GM19238 (cell line): ENCODE measurements at regions not wholly inside any gene's neighbourhood (a gene's known extent, or its start where the extent isn't known, plus 50 kb on each side); places are given as distances from the start of the nearest gene placed in this dataset.
A peak's percentile ranks its signal among the peaks of the same experiment; 100 is the strongest.

ENCODE experiments used
- DNase-seq: peaks from one replicate; pipeline ENCODE4 v3.0.0; 2011; ENCODE audit warnings: low spot score; ENCODE audit not compliant: insufficient read length

DNA sequence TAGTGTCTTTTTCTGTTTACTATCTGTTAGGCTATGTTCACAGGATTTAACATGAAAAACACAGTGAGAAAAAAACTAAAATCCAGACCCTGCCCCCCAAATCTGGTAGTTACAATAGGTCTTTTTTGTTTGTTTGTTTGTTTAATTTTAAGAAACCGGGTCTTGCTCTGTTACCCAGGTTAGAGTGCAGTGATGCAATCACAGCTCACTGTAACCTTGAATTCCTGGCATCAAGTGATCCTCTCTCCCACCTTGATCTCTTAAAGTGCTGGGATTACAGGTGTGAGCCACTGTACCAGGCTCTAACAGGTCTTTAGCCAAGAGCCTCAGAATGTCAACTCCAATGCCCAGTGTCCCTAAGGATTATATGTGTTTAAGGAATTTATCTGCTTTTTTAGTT lies 88.0 kb upstream of the GOLIM4 start:
- no peak for DNase-seq

DNA sequence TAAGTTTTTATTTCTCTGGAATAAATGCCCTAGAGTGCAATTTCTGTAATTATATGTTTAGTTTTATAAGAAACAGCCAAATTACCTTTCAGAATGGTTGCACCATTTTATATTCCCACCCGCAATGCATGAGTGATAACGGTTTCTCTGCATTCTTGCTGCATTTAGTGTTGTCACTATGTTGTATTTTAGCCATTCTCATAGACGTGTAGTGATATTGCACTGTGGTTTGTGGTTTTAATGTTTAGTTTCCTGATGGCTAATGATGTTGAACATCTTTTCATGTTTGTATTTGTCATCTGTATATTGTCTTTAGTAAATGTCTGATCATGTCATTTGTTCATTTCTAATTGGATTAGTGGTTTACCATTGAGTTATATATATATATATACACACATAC lies 73.0 kb upstream of the GOLIM4 start:
- no peak for DNase-seq

DNA sequence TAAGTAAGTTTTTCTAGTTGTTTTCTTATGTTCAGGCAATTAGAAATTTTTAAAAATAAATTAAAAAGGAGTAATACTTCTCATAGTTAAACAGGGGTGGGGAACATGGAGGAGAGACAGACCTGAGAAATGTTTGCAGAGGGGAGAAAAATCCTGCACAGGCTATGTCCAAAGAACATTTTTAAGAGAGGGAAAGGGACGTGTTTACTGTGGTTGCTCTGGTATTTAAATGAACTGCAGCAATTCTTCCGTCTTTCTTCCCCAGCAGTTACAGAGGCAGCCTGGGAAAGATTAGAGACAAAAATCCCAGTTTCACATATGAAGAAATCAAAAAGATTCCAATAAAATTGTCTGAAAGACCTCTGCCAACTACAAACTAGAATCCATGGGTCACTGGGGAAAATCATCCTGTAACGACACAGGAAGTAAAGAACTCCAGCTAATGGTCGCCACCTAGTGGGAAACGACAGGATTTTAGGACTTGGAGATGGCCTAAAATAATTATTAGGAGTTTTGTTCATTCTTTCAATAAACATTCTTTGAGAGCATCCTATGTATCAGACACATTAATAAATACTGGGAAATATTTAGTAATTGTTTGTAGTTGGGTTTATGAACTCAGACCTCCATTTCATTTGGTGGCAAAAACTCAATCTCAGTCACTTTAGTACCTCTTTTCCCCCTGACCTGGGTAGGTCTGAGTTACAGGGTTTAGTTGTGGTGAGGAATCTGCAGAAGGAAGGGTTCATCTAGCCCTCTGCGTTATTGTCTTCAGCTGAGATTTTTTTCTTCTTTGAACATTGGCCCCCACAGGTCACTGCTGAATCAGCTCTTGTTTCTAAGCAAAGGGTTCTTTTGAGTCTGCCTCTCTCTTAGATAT lies 69.9 kb upstream of the GOLIM4 start:
- peak; percentile 21 for DNase-seq

DNA sequence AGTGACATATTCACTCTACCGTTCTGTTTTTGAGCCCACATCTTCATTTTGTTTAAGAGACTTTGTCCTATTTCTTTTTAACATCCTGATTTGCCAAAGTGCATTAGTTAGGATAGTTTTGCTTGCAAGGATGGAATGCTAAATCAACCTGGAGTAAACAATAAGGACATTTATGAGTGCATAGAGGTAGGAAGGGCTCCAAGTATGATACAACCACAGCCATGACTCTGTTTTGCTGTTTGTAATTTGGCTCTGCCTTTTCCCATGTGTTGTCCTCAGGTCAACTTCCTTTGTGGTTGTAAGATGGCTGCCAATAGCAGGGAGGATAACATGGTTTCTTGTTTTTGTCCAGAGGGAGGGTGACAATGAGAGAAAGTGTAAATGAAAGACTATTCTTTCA lies 66.4 kb upstream of the GOLIM4 start:
- DNase-seq = no peak

DNA sequence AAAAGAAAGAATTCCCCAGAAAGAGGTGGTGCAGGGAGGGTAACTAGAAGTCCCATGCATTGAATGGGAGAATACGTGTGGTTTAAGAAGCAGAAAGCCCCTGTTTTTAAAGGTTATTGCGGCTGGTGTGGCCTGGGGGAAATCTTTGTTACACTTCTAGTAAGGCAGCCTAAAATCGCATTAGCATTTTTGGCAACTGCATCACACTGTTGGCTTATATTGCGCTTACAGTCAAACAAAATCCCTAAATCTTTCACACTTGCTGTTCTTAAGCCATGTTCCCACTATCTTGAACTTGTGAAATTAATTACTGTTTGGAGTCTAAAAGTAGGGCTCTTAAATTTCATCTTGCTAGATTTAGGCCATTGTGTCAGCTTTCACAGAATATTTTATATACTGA lies 66.0 kb upstream of the GOLIM4 start:
- DNase-seq = no peak

DNA sequence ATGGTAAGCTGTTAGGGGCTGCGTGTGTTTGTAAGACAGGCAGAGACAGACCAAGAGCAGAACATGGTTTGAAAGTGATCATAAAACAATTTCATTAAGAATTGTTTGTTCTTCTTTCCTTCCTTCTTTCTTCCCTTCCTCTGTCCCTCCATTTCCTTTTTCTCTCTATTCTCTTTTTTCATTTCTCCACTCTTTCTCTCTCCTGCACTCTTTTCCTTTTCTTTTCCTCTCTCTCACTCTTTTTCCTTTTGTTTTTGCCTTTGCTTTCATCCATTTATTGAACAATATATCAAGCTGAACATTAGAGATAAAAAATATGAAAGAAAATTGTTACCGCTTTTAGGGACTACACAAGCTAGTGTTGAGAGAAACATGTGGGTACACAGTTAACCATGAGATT lies 62.2 kb upstream of the GOLIM4 start:
- no peak for DNase-seq

DNA sequence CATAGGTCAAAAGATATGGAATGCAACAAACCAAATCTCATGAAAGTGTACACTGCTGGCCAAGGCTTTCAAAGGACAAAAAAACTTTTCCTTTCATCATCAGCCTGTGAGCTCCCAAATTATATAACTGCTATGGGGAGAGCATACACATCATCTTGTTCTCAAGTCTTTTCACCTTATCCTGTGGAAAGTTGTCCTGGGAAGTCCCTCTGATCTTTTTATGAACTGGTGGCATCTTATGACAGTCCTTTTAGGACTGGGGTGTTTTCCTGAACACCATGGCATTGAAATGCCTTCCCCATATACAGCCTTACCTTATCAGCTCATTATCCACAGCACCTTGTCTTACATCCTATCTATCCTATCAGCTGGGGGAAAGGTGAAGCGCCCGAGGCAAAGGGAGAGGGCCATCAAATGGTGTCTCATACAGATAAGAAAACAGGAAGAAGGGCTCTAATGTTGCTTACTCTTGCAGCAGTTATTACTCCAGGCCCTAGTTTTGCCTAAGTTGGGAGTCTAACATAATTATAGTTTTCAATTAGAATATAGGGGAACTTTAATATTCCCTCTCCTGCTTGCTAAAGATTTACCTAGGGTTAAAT lies 61.5 kb upstream of the GOLIM4 start:
- DNase-seq = no peak

DNA sequence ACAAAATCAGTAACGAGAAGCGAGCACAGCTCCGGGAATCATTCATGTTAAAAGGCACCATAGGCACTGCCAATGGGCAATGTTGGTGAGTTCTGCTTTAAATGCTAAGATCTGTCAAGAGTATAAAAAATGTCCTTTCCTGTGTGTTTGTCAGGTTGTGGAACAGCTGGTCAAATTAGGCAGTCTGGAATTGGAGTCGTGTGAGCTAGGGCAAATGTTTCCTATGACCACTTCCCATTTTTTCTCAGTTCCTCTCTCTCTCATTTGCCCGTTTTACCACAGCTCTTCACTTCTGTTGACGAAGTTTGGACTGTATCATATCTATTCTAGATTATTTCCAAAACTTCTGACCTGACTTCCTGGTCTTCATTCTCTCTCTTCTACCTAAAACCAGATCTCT lies 60.8 kb upstream of the GOLIM4 start:
- no peak for DNase-seq

DNA sequence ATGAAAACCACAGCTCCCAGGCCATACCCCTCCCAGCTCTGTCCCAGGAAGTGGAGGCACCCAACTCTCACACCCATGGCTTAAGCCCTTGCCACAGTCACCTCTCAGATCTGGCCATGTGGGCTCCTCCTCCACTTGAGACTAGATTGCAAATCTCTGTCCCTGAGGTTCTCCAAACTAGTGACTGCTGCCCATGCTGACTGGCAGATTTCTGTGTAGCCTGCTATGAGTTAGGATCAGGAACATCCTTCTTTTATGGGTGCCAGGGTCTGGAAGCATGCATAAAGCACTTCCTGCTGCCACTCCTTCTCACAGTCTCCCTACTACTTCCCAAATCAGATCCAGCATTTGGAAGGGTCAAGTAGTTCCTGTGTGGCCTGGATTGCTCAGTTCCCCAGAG lies 59.6 kb upstream of the GOLIM4 start:
- no peak for DNase-seq

DNA sequence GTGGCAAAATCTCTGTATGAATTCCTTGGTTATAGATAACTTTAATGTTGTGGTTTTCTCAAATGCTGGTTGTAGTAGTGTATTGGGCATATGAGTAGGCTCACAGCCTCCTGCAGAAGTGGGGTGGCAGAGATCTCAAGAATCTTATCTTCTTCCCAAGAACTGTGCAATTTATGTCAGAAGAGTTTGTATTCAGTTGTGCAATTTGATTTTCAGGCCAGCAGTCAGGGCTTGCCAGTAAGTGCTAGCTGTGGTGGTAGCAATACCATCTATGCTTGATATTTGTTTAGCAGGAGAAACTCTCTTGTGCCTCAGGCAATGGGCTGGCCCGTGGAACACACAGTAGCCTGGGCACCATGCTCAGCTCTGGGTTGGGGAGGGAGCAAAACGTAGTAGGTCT lies 58.4 kb upstream of the GOLIM4 start:
- no peak for DNase-seq

DNA sequence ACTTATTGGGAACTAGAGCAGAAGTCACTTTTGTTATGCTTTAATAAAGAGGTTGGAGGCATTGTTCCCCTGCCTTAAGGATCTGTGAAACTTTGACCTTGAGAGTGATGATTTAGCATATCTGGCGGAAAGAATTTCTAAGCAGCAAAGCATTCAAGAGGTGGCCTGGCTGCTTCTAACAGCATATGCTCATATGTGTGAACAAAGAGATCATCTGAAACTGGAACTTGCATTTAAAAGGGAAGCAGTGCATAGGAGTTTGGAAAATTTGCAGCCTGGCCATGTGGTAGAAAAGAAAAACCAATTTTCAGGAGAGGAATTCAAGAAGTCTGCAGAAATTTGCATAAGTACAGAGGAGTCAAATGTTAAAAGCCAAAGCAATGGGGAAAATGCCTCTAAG lies 56.4 kb upstream of the GOLIM4 start:
- no peak for DNase-seq
